Limb (tissue), 2 donors: ENCODE measurements at regions not wholly inside any gene's neighbourhood (a gene's known extent, or its start where the extent isn't known, plus 50 kb on each side); places are given as distances from the start of the nearest gene placed in this dataset.
A peak's percentile ranks its signal among the peaks of the same experiment; 100 is the strongest.

Experiments
- DNase-seq, 2 donors: peaks; one replicate each; pipeline ENCODE4 v3.0.0-alpha.2; 2016; ENCODE audit errors: extremely low spot score in 2 of 2

GRCh38 chr10:47077941-47078340, 166.7 kb downstream of the PTPN20 start:
- DNase-seq: no peak

- DNase-seq: no peak
Observed at GRCh38 chr10:47078393-47079203, 167.4 kb downstream of the PTPN20 start.

GRCh38 chr10:47079204-47079580, 168.0 kb downstream of the PTPN20 start:
- DNase-seq: no peak

GRCh38 chr10:47081264-47081663, 170.0 kb downstream of the PTPN20 start:
- no peak for DNase-seq

GRCh38 chr10:47082055-47082784, 171.0 kb downstream of the PTPN20 start:
- no peak for DNase-seq

- DNase-seq: no peak
Observed at GRCh38 chr10:47087667-47088066, 176.4 kb downstream of the PTPN20 start.

- DNase-seq: no peak
Observed at GRCh38 chr10:47088656-47089354, 177.6 kb downstream of the PTPN20 start.

- no peak for DNase-seq
Observed at GRCh38 chr10:47090042-47090441, 178.8 kb downstream of the PTPN20 start.

GRCh38 chr10:47090903-47091302, 179.7 kb downstream of the PTPN20 start:
- no peak for DNase-seq

GRCh38 chr10:47091421-47091820, 180.2 kb downstream of the PTPN20 start:
- DNase-seq: no peak

- DNase-seq: no peak
Observed at GRCh38 chr10:47092376-47092775, 181.1 kb downstream of the PTPN20 start.

GRCh38 chr10:47092831-47093230, 181.6 kb downstream of the PTPN20 start:
- no peak for DNase-seq

GRCh38 chr10:47094126-47094525, 182.9 kb downstream of the PTPN20 start:
- DNase-seq: peak in 1 of 2 donors; percentile 4

GRCh38 chr10:47094636-47095035, 183.4 kb downstream of the PTPN20 start:
- DNase-seq: no peak

GRCh38 chr10:47095211-47095610, 184.0 kb downstream of the PTPN20 start:
- peak in 1 of 2 donors; percentile 16 for DNase-seq

- DNase-seq: no peak
Observed at GRCh38 chr10:47095848-47096612, 184.8 kb downstream of the PTPN20 start.

- no peak for DNase-seq
Observed at GRCh38 chr10:47098238-47098637, 187.0 kb downstream of the PTPN20 start.

- DNase-seq: peak in 1 of 2 donors; percentile 7
Observed at GRCh38 chr10:47098964-47099363, 187.7 kb downstream of the PTPN20 start.

- peak in 1 of 2 donors; percentile 7 for DNase-seq
Observed at GRCh38 chr10:47099474-47099873, 188.2 kb downstream of the PTPN20 start.

- no peak for DNase-seq
Observed at GRCh38 chr10:47101196-47101595, 190.0 kb downstream of the PTPN20 start.

GRCh38 chr10:47101807-47102206, 190.6 kb downstream of the PTPN20 start:
- no peak for DNase-seq
